ENCODE measurements at regions not wholly inside any gene's neighbourhood (a gene's known extent, or its start where the extent isn't known, plus 50 kb on each side); places are given as distances from the start of the nearest gene placed in this dataset.

DNA sequence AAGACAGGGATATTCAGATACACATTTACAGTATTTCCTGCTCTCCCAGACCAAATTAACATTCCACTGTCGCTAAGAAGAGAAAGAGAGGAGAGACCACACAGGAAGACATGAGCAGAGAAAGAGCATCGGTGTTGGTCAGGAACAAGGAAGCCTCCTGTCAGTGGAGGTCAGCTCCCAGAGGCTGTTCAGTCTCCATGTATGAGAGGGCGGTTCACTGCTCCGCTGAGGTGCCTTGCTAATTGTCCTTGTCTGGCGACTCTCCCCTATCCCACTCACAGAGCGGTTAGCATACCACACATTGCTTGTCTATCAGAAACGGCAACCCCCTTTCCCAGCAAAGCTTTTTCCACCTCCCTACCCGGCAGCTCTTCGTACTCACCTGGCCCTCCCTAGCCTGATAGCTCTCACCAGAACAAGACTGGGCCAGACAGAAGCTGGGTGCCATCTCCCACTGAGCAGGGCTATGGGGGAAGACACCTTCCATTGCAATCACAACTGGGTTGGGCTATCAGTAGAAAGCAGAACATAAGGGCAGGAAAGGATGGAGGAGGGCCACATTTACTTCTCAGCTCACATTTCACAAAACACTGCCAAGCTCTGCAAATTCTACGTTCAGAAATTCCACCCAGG, 58.6 kb upstream of the LMNB1 start:
- no peak for DNase-seq
- no peak for ATAC-seq
- no peaks in the 10 kb centered on the region for H3K36me3 ChIP-seq (replicated peaks in 1 of 2; ENCODE audit: insufficient read depth in 1 of 2, low read depth in 2 of 2)
- TF ChIP-seq, protein P1, sequence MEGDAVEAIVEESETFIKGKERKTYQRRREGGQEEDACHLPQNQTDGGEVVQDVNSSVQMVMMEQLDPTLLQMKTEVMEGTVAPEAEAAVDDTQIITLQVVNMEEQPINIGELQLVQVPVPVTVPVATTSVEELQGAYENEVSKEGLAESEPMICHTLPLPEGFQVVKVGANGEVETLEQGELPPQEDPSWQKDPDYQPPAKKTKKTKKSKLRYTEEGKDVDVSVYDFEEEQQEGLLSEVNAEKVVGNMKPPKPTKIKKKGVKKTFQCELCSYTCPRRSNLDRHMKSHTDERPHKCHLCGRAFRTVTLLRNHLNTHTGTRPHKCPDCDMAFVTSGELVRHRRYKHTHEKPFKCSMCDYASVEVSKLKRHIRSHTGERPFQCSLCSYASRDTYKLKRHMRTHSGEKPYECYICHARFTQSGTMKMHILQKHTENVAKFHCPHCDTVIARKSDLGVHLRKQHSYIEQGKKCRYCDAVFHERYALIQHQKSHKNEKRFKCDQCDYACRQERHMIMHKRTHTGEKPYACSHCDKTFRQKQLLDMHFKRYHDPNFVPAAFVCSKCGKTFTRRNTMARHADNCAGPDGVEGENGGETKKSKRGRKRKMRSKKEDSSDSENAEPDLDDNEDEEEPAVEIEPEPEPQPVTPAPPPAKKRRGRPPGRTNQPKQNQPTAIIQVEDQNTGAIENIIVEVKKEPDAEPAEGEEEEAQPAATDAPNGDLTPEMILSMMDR (IDR thresholded peaks at IDR 0.05), result no peak
- TF ChIP-seq POLR2A (IDR thresholded peaks at IDR 0.05), result no peak
- H3K27me3 ChIP-seq, result no peaks in the 10 kb centered on the region
- no peak overlapping the region for H3K4me3 ChIP-seq
- H3K4me1 ChIP-seq, result no peaks in the 10 kb centered on the region
- no peaks in the 10 kb centered on the region for H3K9me3 ChIP-seq
- no peak overlapping the region for H3K27ac ChIP-seq
- 33 to 39% methylated on average over 9 to 10 of the region's 10 CpGs for WGBS, 2 donors
- intact Hi-C loops (cut with DNase I), result no loop called here

DNA sequence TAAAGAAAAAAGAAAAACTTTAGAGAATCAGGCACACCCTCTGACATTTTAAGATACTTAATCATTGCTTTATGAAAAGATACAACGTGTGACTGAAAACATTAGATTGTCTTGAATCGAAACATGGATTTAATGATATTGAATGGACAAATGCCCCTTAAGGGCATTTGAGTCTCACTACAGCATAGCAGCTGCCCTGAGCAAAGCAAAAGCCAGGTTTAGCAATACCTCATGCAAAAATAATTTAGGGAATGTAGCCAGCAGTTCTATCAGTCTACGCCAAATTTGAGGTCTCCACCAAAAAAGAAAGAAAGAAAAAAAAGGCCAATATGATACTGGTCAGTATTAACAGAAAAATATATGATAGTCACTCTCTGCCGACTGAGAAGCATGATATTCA, 56.6 kb upstream of the LMNB1 start:
- H3K27ac ChIP-seq, result no peak overlapping the region
- intact Hi-C loops (cut with DNase I), result no loop called here
- TF ChIP-seq POLR2A (IDR thresholded peaks at IDR 0.05), result no peak
- TF ChIP-seq, protein P1 (IDR thresholded peaks at IDR 0.05), result no peak
- H3K27me3 ChIP-seq, result no peaks in the 10 kb centered on the region
- H3K4me3 ChIP-seq, result no peak overlapping the region
- H3K9me3 ChIP-seq, result no peaks in the 10 kb centered on the region
- H3K4me1 ChIP-seq, result no peaks in the 10 kb centered on the region
- DNase-seq (no peak), ATAC-seq (no peak)
- no peaks in the 10 kb centered on the region for H3K36me3 ChIP-seq (replicated peaks in 1 of 2; ENCODE audit: insufficient read depth in 1 of 2, low read depth in 2 of 2)
- 71 to 77% methylated on average over 4 of the region's 4 CpGs for WGBS, 2 donors

DNA sequence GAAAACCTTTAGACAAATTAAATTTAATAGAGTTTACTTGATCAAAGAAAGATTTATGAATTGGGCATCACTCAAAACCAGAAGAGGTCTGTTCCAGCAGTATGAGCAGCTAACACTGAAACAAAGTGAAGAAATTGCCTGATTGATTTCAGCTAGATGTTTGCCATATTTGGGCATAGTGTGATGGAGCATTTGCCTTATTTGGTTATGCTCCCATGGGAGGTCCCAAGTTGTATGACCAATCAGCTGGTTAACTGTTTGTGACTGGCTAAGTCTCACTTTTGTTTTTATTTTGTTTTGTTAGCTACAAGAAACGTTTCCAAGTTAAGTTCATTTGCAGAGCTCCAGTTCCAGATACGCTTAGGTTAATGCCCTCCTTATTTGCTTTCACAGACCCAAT, 53.3 kb upstream of the LMNB1 start:
- Histone ChIP-seq H3K9me3 (no peaks in the 10 kb centered on the region), H3K27me3 (no peaks in the 10 kb centered on the region), H3K4me1 (no peaks in the 10 kb centered on the region), H3K4me3 (no peak overlapping the region), H3K36me3 (replicated peaks in 1 of 2; ENCODE audit: insufficient read depth in 1 of 2, low read depth in 2 of 2) (no peaks in the 10 kb centered on the region), H3K27ac (no peak overlapping the region)
- ATAC-seq, result no peak
- DNase-seq, result no peak
- intact Hi-C loops (cut with DNase I), result no loop called here
- WGBS, 2 donors, result 51 to 76% methylated on average over 2 of the region's 2 CpGs
- TF ChIP-seq, protein P1 (IDR thresholded peaks at IDR 0.05), result no peak
- no peak for TF ChIP-seq POLR2A (IDR thresholded peaks at IDR 0.05)
